NCI-H524 treated with DMSO at 0.1 percent for 48 hours (cell line): ENCODE measurements at regions not wholly inside any gene's neighbourhood (a gene's known extent, or its start where the extent isn't known, plus 50 kb on each side); places are given as distances from the start of the nearest gene placed in this dataset.
"Not testable (repeated sequence)": the region's sequence is repeated elsewhere in the genome, so short reads cannot be mapped to it uniquely, and the experiment has no call there.

Experiments used
- DNase-seq: peaks from one replicate; lab custom pipeline; 2025; lab: John Stamatoyannopoulos, UW

- no peak for DNase-seq
Observed at GRCh38 chr5:89556215-89556913, 673.4 kb upstream of the MEF2C start.

GRCh38 chr5:89546657-89547056, 663.7 kb upstream of the MEF2C start:
- no peak for DNase-seq

- peak; percentile 35 for DNase-seq
Observed at GRCh38 chr5:89545626-89546025, 662.6 kb upstream of the MEF2C start.

GRCh38 chr5:89545076-89545475, 662.1 kb upstream of the MEF2C start:
- DNase-seq, result no peak

GRCh38 chr5:89542736-89543135, 659.8 kb upstream of the MEF2C start:
- no peak for DNase-seq

- DNase-seq, result no peak
Observed at GRCh38 chr5:89537800-89538199, 654.8 kb upstream of the MEF2C start.

- no peak for DNase-seq
Observed at GRCh38 chr5:89536020-89536419, 653.0 kb upstream of the MEF2C start.

- no peak for DNase-seq
Observed at GRCh38 chr5:89535411-89535810, 652.4 kb upstream of the MEF2C start.

- DNase-seq, result no peak
Observed at GRCh38 chr5:89534331-89534730, 651.3 kb upstream of the MEF2C start.

- DNase-seq, result no peak
Observed at GRCh38 chr5:89524785-89525184, 641.8 kb upstream of the MEF2C start.

- not testable (repeated sequence) for DNase-seq
Observed at GRCh38 chr5:89523867-89524266, 640.9 kb upstream of the MEF2C start.

- no peak for DNase-seq
Observed at GRCh38 chr5:89520771-89521170, 637.8 kb upstream of the MEF2C start.

- DNase-seq, result no peak
Observed at GRCh38 chr5:89513299-89514044, 630.5 kb upstream of the MEF2C start.

GRCh38 chr5:89504051-89504450, 621.1 kb upstream of the MEF2C start:
- DNase-seq, result no peak

- DNase-seq, result no peak
Observed at GRCh38 chr5:89499787-89500186, 616.8 kb upstream of the MEF2C start.

GRCh38 chr5:89498699-89499098, 615.7 kb upstream of the MEF2C start:
- no peak for DNase-seq

- no peak for DNase-seq
Observed at GRCh38 chr5:89493414-89493813, 610.4 kb upstream of the MEF2C start.

GRCh38 chr5:89484962-89485361, 602.0 kb upstream of the MEF2C start:
- no peak for DNase-seq

- DNase-seq, result no peak
Observed at GRCh38 chr5:89480406-89481007, 597.5 kb upstream of the MEF2C start.

- no peak for DNase-seq
Observed at GRCh38 chr5:89478851-89479250, 595.9 kb upstream of the MEF2C start.

- DNase-seq, result no peak
Observed at GRCh38 chr5:89473196-89473595, 590.2 kb upstream of the MEF2C start.

- DNase-seq, result no peak
Observed at GRCh38 chr5:89471541-89471940, 588.6 kb upstream of the MEF2C start.

GRCh38 chr5:89471115-89471514, 588.1 kb upstream of the MEF2C start:
- DNase-seq, result peak; percentile 60
